HPDE6-E6E7 (cell line): ENCODE measurements at regions not wholly inside any gene's neighbourhood (a gene's known extent, or its start where the extent isn't known, plus 50 kb on each side); places are given as distances from the start of the nearest gene placed in this dataset.

ENCODE experiments used
- DNase-seq: peaks from one replicate; pipeline ENCODE4 v3.0.0; 2011; ENCODE audit warnings: missing footprints; ENCODE audit errors: extremely low spot score

- peak; percentile 32 for DNase-seq
These were observed 81.4 kb upstream of the ERBB4 start for GRCh38 chr2:212619954-212620353.

GRCh38 chr2:212618636-212619035 lies 80.0 kb upstream of the ERBB4 start:
- DNase-seq = peak; percentile 73

- no peak for DNase-seq
These were observed 72.3 kb upstream of the ERBB4 start for GRCh38 chr2:212610872-212611425.

GRCh38 chr2:212609479-212609878 lies 70.9 kb upstream of the ERBB4 start:
- DNase-seq = no peak

- DNase-seq = no peak
These were observed 68.5 kb upstream of the ERBB4 start for GRCh38 chr2:212607080-212607479.

GRCh38 chr2:212606232-212606631 lies 67.6 kb upstream of the ERBB4 start:
- DNase-seq = no peak

- DNase-seq = no peak
These were observed 58.1 kb upstream of the ERBB4 start for GRCh38 chr2:212596688-212597087.

GRCh38 chr2:212596276-212596675 lies 57.7 kb upstream of the ERBB4 start:
- no peak for DNase-seq

- peak; percentile 20 for DNase-seq
These were observed 56.5 kb upstream of the ERBB4 start for GRCh38 chr2:212595036-212595654.

- DNase-seq = no peak
These were observed 54.1 kb upstream of the ERBB4 start for GRCh38 chr2:212592695-212593094.
